Type B pancreatic cell (in vitro differentiated cells): ENCODE measurements at regions not wholly inside any gene's neighbourhood (a gene's known extent, or its start where the extent isn't known, plus 50 kb on each side); places are given as distances from the start of the nearest gene placed in this dataset.

Experiments used
- DNase-seq: peaks from one replicate; pipeline ENCODE4 v3.0.0; 2021; ENCODE audit warnings: mixed read lengths; ENCODE audit not compliant: unreplicated experiment; ENCODE audit errors: extremely low spot score
- H3K27ac Mint-ChIP-seq: 2 replicates; pipeline ENCODE4 v1.8.0; 2021; ENCODE audit warnings: mild to moderate bottlenecking, mixed read lengths
- H3K27me3 Mint-ChIP-seq: 2 replicates; pipeline ENCODE4 v1.8.0; 2021; ENCODE audit warnings: mixed read lengths
- H3K36me3 Mint-ChIP-seq: 2 replicates; pipeline ENCODE4 v1.8.0; 2021; ENCODE audit warnings: mixed read lengths
- H3K4me1 Mint-ChIP-seq: one replicate; pipeline ENCODE4 v1.8.0; 2021; ENCODE audit warnings: mixed read lengths; ENCODE audit not compliant: unreplicated experiment
- H3K4me3 Mint-ChIP-seq: 2 replicates; pipeline ENCODE4 v1.8.0; 2021; ENCODE audit warnings: mild to moderate bottlenecking, mixed read lengths
- H3K9me3 Mint-ChIP-seq: 2 replicates; pipeline ENCODE4 v1.8.0; 2021; ENCODE audit warnings: mixed read lengths
- CTCF ChIP-seq: fragments of 200-600 bp; sonication (generic); conservative IDR thresholded peaks from 2 replicates; pipeline ENCODE4 v1.5.0; 2021; ENCODE audit warnings: antibody characterized with exemption, mild to moderate bottlenecking

- H3K4me1 Mint-ChIP-seq, result peaks cover 29% of the 10 kb centered on the region
- H3K4me3 Mint-ChIP-seq, result no peak overlapping the region
- no peak overlapping the region for H3K27ac Mint-ChIP-seq
- no peak for DNase-seq
- H3K36me3 Mint-ChIP-seq, result no peaks in the 10 kb centered on the region
- TF ChIP-seq CTCF, result no peak
- no peaks in the 10 kb centered on the region for H3K27me3 Mint-ChIP-seq
- peaks cover 6% of the 10 kb centered on the region for H3K9me3 Mint-ChIP-seq
Measured at GRCh38 chr4:17166954-17167353, 268.5 kb upstream of the LDB2 start.

- TF ChIP-seq CTCF, result no peak
- no peak for DNase-seq
- Mint-ChIP-seq H3K36me3 (no peaks in the 10 kb centered on the region), H3K4me1 (peaks cover 26% of the 10 kb centered on the region), H3K4me3 (no peak overlapping the region), H3K27me3 (no peaks in the 10 kb centered on the region), H3K27ac (no peak overlapping the region), H3K9me3 (peaks cover 6% of the 10 kb centered on the region)
Measured at GRCh38 chr4:17165286-17165685, 266.8 kb upstream of the LDB2 start.

GRCh38 chr4:17164666-17165065, 266.2 kb upstream of the LDB2 start:
- H3K27me3 Mint-ChIP-seq, result no peaks in the 10 kb centered on the region

GRCh38 chr4:17163156-17163771, 264.8 kb upstream of the LDB2 start:
- no peaks in the 10 kb centered on the region for H3K27me3 Mint-ChIP-seq
- no peak for TF ChIP-seq CTCF
- no peak for DNase-seq
- H3K9me3 Mint-ChIP-seq, result peaks cover 6% of the 10 kb centered on the region
- no peak overlapping the region for H3K27ac Mint-ChIP-seq
- no peak overlapping the region for H3K4me3 Mint-ChIP-seq
- H3K4me1 Mint-ChIP-seq, result peaks cover 14% of the 10 kb centered on the region
- H3K36me3 Mint-ChIP-seq, result no peaks in the 10 kb centered on the region

More at GRCh38 chr4:17164666-17165065, 266.2 kb upstream of the LDB2 start:
- Mint-ChIP-seq H3K4me3 (no peak overlapping the region), H3K27ac (no peak overlapping the region), H3K36me3 (no peaks in the 10 kb centered on the region), H3K9me3 (peaks cover 6% of the 10 kb centered on the region), H3K4me1 (peaks cover 22% of the 10 kb centered on the region)
- no peak for TF ChIP-seq CTCF
- no peak for DNase-seq

GRCh38 chr4:17157304-17157703, 258.9 kb upstream of the LDB2 start:
- Mint-ChIP-seq H3K4me1 (no peaks in the 10 kb centered on the region), H3K9me3 (no peaks in the 10 kb centered on the region), H3K4me3 (no peak overlapping the region), H3K27me3 (no peaks in the 10 kb centered on the region), H3K27ac (no peak overlapping the region), H3K36me3 (no peaks in the 10 kb centered on the region)
- DNase-seq, result no peak
- TF ChIP-seq CTCF, result no peak

- DNase-seq, result no peak
- H3K27me3 Mint-ChIP-seq, result no peaks in the 10 kb centered on the region
- H3K27ac Mint-ChIP-seq, result no peak overlapping the region
- H3K4me3 Mint-ChIP-seq, result no peak overlapping the region
- no peaks in the 10 kb centered on the region for H3K36me3 Mint-ChIP-seq
- TF ChIP-seq CTCF, result no peak
- no peaks in the 10 kb centered on the region for H3K4me1 Mint-ChIP-seq
- H3K9me3 Mint-ChIP-seq, result no peaks in the 10 kb centered on the region
Measured at GRCh38 chr4:17155486-17155885, 257.0 kb upstream of the LDB2 start.
